Skin of body (tissue), 1 donor: ENCODE measurements at regions not wholly inside any gene's neighbourhood (a gene's known extent, or its start where the extent isn't known, plus 50 kb on each side); places are given as distances from the start of the nearest gene placed in this dataset.
"Not testable (repeated sequence)": the region's sequence is repeated elsewhere in the genome, so short reads cannot be mapped to it uniquely, and the experiment has no call there.

Experiments
- DNase-seq: peaks from one replicate; lab custom pipeline; 2025; lab: John Stamatoyannopoulos, UW

DNA sequence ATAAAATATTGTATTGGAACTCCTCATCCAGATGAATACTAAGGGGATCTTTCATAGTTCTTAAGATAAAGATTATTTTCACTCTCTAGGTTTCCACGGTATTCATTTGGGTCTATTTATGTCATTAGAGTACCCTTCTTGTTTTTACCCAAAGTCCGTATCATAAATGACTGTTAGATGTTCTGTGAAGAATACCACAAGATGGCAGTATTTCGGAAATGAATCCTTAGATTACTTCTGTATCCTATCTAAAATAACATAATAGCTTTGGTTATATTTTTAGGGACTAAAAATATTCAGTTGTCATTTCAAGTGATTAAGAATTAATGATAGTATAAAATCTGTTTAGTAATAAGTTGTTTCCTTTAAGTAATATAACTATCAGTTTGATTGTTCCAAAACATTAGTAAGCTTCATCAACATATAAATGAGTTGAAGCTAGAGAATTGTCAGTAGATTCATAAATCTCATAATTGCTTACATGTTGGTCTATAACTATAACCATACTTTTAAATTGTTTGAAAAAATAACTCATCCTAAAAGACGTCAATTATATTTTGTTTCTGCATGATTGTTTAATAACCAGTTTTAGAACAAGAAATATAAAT lies 337.5 kb upstream of the KCND2 start:
- peak; percentile 61 for DNase-seq

DNA sequence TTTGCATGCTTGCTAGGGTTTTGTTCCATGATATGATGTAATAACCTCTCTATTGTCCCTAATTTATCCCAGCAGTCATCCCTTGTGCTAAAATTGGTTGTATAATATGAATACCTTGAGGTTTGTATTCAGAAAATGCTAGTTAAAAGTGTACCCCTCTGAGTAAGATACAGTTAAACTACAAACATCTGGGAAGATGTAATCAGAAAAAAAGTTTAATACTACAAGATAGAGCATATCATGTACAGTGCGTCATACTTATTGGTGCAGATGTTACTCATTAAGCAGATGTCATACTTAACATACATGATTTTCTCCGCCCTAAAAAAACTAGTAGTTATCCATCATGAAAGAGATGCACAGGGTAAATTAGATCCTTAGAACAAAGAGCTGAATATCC lies 336.1 kb upstream of the KCND2 start:
- DNase-seq, result peak; percentile 81

DNA sequence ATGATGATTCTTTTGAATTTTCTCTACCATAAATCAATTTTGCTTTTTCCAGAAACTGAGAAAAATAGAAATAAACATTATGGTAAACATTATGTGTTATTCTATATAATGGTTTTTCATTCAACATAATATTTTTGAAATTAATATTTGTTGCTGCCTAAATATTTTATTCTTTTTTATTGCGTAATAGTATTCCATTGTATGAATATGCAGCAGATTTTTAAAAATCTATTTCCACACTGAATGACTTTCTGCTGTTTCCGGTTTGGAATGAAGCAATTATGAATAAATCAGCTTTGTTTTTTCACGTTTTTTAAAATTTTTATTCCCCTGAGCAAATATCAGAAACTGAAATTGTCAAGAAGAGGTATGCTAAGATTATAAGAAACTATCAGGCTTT lies 335.2 kb upstream of the KCND2 start:
- no peak for DNase-seq

DNA sequence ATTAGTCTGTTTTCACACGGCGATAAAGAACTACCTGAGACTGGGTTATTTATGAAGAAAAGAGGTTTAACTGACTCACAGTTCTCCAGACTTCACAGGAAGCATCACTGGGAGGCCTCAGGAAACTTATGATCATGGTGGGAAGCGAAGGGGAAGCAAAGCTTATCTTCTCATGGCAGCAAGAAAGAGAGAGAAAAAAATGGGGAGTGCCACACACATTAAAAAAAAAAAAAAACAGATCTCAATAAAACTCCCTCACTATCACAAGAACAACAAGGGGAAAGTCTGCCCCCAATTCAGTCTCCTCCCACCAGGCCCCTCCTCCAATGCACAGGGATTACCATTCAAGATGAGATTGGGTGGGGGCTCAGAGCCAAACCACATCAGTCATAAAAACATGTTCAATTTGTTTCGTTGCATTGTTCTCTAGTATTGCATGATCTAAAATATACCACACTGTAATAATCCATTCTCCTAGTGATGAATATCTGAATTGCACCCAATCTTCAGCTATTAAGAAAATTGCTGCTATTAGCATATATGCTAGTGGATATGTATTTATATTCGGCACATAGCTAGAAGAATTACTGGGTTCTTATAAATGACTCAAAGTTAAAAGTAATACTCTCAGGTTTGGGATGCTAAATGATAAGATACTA lies 328.9 kb upstream of the KCND2 start:
- DNase-seq, result no peak

DNA sequence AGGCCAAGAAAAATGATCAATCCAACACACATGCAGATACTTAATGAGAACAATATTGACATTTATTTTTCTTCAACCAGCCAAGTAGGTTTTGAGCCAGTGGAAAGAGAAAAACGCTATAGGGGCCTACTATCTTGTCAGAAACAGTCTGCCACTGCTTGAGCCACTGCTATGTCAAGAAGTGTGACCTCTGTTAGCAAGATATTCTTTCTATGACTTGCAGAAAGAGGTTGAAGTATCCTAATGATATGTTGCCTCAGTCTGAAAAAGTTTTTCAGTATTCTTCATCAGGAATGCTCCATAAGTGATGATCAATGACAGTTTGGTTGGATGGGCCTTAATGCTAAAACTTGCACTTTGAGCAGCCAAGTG lies 328.4 kb upstream of the KCND2 start:
- peak; percentile 10 for DNase-seq

DNA sequence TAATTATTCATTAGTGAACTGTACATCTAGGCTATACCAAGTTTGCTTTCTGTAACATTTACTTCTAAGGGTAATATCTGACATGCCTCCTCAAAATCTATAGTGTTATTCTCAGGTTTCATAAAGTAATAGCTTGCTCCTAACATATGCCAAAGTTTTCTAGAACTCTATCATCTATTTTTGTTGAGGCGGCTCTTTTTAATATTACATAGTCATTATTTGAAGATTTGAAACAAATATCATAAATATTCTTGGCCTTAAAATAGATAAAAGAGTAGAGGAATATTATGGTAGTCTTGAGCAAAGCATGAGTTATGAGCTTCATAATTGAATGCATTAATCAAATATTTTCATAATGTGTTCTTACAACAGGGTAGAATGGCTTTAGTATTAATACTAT lies 327.2 kb upstream of the KCND2 start:
- DNase-seq, result no peak

DNA sequence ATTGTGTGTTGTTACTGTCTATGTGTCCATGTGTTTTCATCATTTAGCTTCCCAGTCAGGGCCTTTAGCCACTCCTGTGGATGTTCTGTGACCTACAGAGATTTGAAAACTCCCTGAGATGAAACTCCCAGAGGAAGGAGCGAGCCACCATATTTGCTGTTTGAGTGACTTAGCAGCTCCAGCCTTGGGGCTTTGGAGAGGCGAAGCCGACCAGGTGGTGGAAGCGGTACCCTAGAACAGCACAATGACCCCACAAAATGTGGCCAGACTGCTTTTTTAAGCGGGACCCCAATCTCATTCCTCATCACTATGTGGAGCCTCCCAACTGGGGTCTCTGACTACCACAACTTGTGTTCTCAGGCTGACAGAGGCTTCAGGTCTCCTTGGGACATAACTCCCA lies 323.9 kb upstream of the KCND2 start:
- DNase-seq, result no peak

DNA sequence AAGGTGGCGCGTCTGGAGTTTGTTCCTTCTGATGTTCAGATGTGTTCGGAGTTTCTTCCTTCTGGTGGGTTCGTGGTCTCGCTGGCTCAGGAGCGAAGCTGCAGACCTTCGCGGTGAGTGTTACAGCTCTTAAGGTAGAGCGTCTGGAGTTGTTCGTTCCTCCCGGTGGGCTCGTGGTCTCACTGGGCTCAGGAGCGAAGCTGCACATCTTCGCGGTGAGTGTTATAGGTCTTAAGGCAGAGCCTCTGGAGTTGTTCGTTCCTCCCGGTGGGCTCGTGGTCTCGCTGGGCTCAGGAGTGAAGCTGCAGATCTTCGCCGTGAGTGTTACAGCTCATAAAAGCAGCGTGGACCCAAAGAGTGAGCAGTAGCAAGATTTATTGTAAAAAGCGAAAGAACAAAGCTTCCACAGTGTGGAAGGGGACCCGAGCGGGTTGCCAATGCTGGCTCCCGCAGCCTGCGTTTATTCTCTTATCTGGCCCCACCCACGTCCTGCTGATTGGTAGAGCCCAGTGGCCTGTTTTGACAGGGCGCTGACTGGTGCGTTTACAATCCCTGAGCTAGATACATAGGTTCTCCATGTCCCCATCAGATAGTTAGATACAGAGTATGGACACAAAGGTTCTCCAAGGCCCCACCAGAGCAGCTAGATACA lies 322.5 kb upstream of the KCND2 start:
- not testable (repeated sequence) for DNase-seq

DNA sequence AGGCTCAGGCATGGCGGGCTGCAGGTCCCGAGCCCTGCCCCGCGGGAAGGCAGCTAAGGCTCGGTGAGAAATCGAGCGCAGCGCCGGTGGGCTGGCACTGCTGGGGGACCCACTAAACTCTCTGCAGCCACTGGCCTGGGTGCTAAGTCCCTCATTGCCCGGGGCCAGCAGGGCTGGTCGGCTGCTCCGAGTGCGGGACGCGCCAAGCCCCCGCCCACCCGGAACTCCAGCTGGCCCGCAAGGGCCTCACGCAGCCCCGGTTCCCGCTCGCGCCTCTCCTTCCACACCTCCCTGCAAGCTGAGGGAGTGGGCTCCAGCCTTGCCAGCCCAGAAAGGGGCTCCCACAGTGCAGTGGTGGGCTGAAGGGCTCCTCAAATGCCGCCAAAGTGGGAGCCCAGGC lies 321.4 kb upstream of the KCND2 start:
- not testable (repeated sequence) for DNase-seq

DNA sequence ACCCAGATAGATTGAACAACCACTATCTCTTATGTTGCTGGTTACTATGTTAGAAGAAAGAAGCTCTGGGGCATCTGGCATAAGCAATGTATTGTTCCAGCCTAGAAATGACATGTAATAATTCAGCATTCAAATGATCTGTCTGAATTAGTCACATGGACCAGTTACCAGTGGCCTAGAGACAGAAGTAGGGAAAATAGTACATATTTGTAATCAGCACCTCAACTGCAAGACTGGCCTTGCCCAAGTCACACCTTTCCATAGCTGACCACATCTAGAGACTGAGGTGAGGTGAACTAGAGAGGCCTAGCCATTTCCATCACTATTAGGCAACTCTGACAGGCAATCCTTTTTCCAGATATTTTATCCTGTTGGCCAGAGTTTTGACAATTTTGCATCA lies 315.6 kb upstream of the KCND2 start:
- no peak for DNase-seq

DNA sequence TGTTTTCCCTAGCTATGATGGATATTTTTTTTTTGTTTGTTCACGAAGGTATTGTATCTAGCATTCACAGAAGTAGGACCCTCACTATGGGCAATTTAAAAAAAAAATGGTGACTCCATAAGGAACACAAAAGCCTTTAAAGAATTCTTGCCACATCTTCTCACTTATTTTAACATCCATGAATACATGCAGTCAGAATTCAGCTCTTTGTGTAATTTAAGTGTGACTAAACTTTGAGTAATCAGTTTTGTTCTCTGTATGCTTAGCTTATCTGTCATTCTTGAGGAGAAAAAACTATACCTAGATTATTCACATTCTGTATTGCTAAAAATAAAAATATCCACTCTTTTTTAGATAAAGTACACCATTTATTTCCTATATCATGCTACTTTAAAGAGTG lies 313.2 kb upstream of the KCND2 start:
- DNase-seq, result no peak

DNA sequence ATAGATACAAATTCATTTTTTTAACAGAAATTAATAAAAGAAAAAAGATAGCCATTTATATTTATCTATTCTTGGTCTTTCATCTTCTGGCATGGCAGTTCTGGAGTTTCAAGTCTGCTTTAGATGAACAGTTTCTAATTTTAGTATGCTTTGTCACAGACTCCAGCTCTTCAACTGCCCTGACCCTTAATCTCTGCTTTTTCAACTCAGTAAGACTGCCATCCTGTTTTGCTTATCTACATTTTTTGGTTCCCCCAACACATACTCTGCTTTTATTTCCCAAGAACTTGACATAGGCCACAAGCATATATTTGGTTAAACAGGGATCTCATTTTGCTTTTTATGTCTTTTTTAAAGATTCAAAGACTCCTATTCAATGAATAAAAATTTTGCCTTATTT lies 309.3 kb upstream of the KCND2 start:
- no peak for DNase-seq

DNA sequence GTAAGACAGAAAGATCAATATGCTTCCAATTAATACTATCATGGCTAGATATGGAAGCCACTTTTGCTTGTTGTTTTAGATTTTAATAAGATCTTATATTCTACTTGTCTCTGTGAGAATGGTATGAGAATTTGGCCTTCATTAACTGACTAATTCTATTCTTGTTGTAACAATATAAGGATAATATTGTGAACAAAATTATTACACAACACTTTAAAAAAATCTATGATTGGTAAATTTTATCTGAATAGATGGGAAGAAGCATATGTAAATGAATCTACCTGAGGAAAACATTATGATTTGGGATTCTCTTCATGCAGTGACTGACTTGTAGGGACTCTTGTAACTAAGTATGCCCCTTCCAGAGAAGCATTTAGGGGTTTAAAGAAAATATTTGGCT lies 308.9 kb upstream of the KCND2 start:
- DNase-seq, result no peak

DNA sequence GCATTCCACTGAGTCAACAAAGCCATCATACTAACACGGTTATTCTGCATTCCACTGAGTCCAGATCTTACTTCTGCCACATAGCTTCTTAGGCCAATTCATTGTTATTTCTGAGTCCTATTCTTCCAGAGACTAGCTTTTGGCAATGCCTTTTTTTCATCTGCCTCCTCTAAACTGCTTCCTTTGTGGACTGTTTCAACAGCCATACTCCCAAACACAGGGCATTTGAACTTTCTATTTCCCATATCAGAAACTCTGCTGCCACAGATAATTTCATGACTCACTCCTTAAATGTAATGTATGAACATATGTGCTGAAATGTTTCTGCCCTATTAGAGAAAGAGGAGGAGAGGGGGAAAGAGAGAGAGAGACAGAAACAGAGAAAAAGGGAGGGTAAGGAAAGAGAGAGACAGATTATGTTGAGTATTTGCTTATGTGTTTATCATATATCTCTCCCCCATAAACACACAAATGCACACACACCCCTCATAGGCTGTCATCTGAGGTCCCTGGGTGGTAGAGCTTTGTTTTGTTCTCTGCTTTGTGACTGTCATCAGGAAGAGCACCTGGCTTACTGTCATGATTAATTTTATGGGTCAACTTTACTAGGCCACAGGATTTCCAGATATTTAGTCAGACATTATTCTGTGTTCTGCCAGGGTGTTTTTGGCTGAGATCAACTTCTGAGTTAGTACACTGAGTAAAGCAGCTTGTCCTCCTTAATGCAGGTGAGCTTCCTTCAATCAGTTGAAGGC lies 308.0 kb upstream of the KCND2 start:
- no peak for DNase-seq

DNA sequence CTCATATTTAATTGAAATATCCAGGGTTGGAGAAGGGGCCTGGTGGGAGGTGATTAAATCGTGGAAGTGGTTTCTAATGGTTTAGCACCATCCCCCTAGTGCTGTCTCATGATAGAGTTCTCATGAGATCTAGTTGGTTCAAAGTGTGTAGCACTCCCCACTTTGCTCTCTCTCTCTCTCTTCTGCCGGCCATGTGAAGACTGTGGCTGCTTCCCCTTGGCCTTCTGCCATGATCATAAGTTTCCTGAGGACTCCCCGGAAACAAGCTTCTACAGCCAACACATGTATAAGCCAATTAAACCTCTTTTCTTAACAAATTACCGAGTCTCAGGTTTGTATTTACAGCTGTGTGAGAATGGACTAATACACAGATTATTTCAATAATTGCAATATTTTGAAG lies 305.8 kb upstream of the KCND2 start:
- no peak for DNase-seq

DNA sequence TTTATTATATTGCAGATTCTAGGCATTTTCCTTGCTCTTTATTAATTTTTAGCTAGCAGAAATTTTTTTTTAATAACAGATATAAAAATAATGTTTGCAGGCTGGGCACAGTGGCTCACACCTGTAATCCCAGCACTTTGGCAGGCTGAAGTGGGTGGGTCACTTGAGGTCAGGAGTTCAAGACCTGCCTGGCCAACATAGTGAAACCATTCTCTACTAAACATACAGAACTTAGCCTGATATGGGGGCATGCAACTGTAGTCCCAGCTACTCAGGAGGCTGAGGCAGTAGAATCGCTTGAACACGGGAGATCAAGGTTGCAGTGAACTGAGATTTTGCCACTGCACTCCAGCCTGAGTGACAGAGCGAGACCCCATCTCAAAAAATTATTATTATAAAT lies 304.6 kb upstream of the KCND2 start:
- not testable (repeated sequence) for DNase-seq

DNA sequence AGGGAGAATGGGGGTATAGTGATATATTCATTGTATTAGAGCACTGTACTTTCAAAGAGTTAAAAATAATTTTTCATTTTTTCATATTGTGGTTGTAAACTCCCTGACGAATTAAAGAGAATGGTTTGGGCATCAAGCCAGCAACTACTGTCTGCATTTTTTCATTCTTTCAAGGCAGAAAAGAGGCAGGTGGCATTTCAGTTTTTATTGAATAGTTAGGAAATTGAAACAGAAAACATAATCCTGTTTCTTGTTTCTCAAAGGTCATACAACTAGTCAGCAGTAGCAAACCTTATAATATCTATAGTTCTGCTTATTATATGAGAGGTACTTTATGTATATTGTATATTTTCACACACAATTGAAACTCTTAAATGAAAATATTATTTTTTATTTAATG lies 303.9 kb upstream of the KCND2 start:
- no peak for DNase-seq

DNA sequence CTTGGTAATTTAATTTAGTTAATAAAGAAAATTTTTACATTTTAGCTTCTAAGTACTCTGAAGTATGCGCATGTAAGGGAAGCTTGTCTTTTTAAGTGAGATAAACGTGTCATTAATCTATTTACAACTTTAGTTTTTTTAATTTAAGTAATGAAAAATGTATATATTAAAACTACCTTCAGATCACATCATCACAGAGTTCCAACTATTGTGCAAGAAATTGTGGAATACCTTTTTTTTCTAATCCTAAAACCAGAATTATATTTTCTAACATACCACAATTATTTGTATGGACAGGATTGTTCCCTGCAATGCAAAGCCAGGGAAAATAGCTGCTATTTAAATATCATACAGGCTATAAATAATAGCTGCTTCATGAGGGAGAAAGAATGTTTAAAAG lies 303.2 kb upstream of the KCND2 start:
- DNase-seq, result no peak

DNA sequence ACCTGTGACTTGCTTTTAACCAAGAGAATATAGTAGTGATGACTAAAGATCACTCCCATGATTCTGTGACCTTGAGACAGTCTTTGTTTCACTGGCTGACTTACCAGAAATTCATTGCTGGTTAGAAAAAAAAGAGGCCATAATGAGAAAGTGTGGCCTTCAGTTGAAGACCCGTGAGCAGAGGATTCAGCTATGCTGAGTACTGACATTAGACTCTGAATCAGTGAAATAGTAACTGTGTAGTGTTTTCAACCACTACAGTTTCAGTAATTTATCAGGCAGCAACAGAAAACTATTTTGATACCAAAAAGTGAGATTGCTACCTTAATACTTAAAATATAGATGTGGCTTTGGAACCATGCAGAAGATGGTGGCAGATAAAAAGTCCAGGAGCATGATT lies 298.0 kb upstream of the KCND2 start:
- no peak for DNase-seq

DNA sequence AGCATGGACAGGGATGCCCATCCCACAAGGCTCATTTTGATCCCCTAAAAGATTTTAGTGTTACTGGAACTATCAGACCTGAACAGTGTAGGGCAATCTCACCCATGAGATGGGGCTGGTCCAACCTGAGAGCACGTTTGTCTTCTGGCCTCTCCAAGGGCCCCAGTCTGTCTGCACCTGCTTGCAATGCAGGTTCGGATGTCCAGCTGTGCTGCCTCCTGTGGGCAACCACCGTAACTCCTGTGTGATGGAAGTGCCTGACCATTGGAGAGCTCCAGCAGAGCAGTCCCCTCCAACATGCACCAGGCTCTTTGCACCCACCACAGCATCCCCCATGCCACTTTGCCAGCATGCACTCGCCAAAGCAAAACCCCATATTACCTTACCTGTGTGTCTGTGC lies 290.1 kb upstream of the KCND2 start:
- DNase-seq, result no peak

DNA sequence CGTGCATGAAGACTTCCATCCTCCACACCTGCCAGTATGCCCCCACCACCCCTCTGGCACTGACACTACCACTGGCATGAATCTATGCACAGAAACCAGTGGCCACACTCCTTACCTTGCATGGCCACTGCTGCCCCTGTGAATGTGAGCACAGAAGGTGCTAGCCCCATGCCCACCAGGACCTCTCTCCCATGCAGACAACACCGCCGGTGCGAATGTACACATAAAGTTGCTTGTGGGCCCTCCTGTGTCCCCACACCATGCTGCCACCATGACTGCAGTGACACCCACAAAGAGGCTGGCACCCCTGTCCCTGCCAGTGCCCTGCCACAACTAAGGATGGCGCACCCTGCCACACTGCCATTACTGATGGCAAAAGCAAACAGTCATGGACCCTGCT lies 289.5 kb upstream of the KCND2 start:
- no peak for DNase-seq

DNA sequence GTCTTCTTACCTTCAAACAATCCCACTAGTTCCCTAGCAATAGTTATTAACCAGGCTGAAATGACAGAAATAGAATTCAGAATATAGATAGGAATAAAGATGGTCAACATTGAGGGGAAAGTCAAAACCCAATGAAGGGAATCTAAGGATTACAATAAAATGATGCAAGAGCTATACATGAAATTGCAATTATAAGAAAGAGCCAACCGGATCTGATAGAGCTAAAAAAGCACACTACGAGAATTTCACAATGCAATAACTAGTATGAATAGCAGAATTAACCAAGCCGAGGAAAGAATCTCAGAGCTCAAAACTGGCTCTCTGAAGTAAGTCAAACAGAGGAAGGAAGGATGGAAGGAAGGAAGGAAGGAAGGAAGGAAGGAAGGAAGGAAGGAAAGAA lies 288.7 kb upstream of the KCND2 start:
- DNase-seq, result no peak

DNA sequence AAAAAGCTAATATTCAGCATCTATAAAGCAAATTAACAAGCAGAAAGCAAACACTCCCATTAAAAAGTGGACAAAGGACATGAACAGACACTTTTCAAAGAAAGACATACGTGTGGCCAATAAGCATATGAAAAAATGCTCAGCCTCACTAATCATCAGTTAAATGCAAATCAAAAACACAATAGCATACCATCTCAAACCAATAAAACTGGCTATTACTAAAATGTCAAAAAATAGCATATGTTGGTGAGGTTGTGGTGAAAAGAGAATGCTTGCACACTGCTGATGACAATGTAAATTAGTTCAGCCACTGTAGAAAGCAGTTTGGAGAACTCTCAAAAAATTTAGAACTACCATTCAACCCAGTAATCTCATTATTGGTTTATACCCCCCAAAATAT lies 284.6 kb upstream of the KCND2 start:
- no peak for DNase-seq
